Lung (tissue), 11 donors: ENCODE measurements at regions not wholly inside any gene's neighbourhood (a gene's known extent, or its start where the extent isn't known, plus 50 kb on each side); places are given as distances from the start of the nearest gene placed in this dataset.

Source experiments
- ATAC-seq: fragments of 200-7000 bp; cut with Tn5 transposase; one replicate; pipeline ENCODE4 v1.9.1; 2020; ENCODE audit warnings: moderate number of reproducible peaks; ENCODE audit not compliant: insufficient read depth, low FRiP score
- DNase-seq, 3 donors: peaks; one replicate each; pipeline ENCODE4 v3.0.0-alpha.2; 2013 to 2017
- H3K27ac ChIP-seq, 2 donors: one replicate each; pipeline ENCODE4 v1.5.1; 2013; ENCODE audit warnings: mild to moderate bottlenecking in 2 of 2, moderate library complexity in 2 of 2, control low read depth in 1 of 2, inconsistent platforms in 1 of 2, low read depth in 1 of 2, low read length in 1 of 2
- H3K27me3 ChIP-seq, 3 donors: one replicate each; pipeline ENCODE4 v1.5.1; 2013; ENCODE audit warnings: low read length in 2 of 3; ENCODE audit not compliant: control insufficient read depth in 3 of 3, insufficient read depth in 3 of 3
- H3K36me3 ChIP-seq, 4 donors: one replicate each; pipeline ENCODE4 v1.5.1; 2013; ENCODE audit warnings: low read length in 4 of 4, mild to moderate bottlenecking in 1 of 4, moderate library complexity in 1 of 4; ENCODE audit not compliant: control insufficient read depth in 4 of 4, insufficient read depth in 4 of 4
- H3K4me1 ChIP-seq, 5 donors: one replicate each; pipeline ENCODE4 v1.5.1; 2013; ENCODE audit warnings: low read length in 5 of 5, mild to moderate bottlenecking in 2 of 5, moderate library complexity in 1 of 5; ENCODE audit not compliant: control insufficient read depth in 5 of 5, insufficient read depth in 5 of 5
- H3K4me3 ChIP-seq: one replicate; pipeline ENCODE4 v1.5.1; 2013; ENCODE audit warnings: mild to moderate bottlenecking, control low read depth, moderate library complexity
- H3K9ac ChIP-seq, 2 donors: one replicate each; pipeline ENCODE4 v1.5.1; 2013; ENCODE audit warnings: low read length in 2 of 2, control low read depth in 1 of 2; ENCODE audit not compliant: insufficient read depth in 1 of 2
- H3K9me3 ChIP-seq, 4 donors: one replicate each; pipeline ENCODE4 v1.5.1; 2013; ENCODE audit warnings: low read length in 3 of 4, mild to moderate bottlenecking in 1 of 4, moderate library complexity in 1 of 4; ENCODE audit not compliant: control insufficient read depth in 4 of 4, insufficient read depth in 3 of 4
- CTCF ChIP-seq: IDR thresholded peaks from 2 replicates; pipeline ENCODE4 v1.5.1; 2012; ENCODE audit warnings: mild to moderate bottlenecking; ENCODE audit errors: control extremely low read depth, extremely low read depth
- WGBS, 2 donors: extraction: QIAGEN DNeasy Blood & Tissue Kit; methylation state at CpG; one replicate each; pipeline ENCODE4 v1.1.7; 2013; 5-methylcytosine and 5-hydroxymethylcytosine counted together
- donor health status: control.
- donor health status: control.
- donor health status: Bipolar disorder and iron deficiency.
- donor health status: healthy.
- donor health status: DM: yes; HTN: yes; CAD: no.

- H3K4me1 ChIP-seq = peaks cover 0 to 3% (median 0%) of the 10 kb centered on the region in 5 donors
- no peak for ATAC-seq
- H3K4me3 ChIP-seq = no peak overlapping the region
- peak in 2 of 3 donors; percentile 75 to 79 for DNase-seq
- H3K9ac ChIP-seq = no peak overlapping the region
- H3K36me3 ChIP-seq = no peaks in the 10 kb centered on the region
- TF ChIP-seq CTCF = no peak
- WGBS, 2 donors = 63 to 73% methylated on average over 5 of the region's 5 CpGs
- no peaks in the 10 kb centered on the region for H3K27me3 ChIP-seq
- peaks cover 0 to 3% (median 0%) of the 10 kb centered on the region in 4 donors for H3K9me3 ChIP-seq
- no peak overlapping the region for H3K27ac ChIP-seq
These were observed 517.9 kb upstream of the SPHKAP start for GRCh38 chr2:228699400-228699799.

- DNase-seq (no peak), ATAC-seq (no peak)
- Histone ChIP-seq H3K36me3 (no peaks in the 10 kb centered on the region), H3K27me3 (no peaks in the 10 kb centered on the region), H3K9me3 (peaks cover 0 to 3% (median 0%) of the 10 kb centered on the region in 4 donors), H3K4me1 (peaks cover 0 to 3% (median 0%) of the 10 kb centered on the region in 5 donors), H3K27ac (no peak overlapping the region), H3K4me3 (no peak overlapping the region), H3K9ac (no peak overlapping the region)
- TF ChIP-seq CTCF = no peak
- WGBS, 2 donors = 79 to 84% methylated on average over 3 of the region's 3 CpGs
These were observed 517.5 kb upstream of the SPHKAP start for GRCh38 chr2:228698963-228699362.

DNA sequence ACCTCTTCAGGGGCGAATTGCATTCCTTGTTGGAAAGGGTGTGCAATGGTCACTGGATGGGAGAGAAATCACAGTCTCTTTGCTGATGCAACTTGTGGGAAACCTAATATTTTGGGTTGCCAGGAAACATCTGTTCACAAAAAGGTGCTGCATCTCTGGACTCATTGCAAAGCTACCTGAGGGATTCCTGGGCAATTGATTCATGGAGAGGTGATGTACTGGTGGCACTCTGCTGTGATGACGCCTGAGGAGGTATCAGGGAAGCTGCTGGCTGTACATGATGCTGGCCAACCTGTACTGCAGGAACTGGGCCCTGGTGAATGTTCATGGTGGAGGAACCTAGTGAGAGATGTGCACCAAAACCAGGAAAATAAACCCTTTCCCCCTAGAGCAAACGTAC, 516.0 kb upstream of the SPHKAP start:
- TF ChIP-seq CTCF = no peak
- Histone ChIP-seq H3K27me3 (no peaks in the 10 kb centered on the region), H3K4me1 (no peaks in the 10 kb centered on the region), H3K27ac (no peak overlapping the region), H3K4me3 (no peak overlapping the region), H3K9ac (no peak overlapping the region), H3K36me3 (no peaks in the 10 kb centered on the region), H3K9me3 (peaks cover 0 to 3% (median 0%) of the 10 kb centered on the region in 4 donors)
- ATAC-seq (no peak), DNase-seq (no peak)
- WGBS, 2 donors = 80 to 91% methylated on average over 3 of the region's 3 CpGs

DNA sequence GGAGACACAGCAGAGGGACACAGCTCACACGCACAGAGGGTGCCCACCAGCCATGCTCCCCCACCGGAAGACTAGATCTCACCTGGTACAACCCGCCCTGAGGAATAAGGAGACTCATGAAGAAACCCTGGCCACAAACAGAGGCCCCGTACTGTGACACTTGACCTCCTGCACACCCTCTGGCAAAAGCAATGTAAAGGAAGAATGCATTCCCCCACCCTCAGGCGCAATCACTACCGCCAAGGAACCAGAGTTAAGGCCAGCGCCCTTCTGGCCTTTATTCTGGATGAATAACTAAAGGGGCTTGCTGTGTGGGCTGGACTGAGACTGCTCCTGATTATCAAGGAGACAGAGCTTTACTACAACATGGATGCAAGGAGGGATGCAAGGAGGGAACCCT, 509.2 kb upstream of the SPHKAP start:
- peaks cover 0 to 36% (median 3%) of the 10 kb centered on the region in 5 donors for H3K4me1 ChIP-seq
- no peak for TF ChIP-seq CTCF
- H3K27ac ChIP-seq = no peak overlapping the region
- no peak overlapping the region for H3K9ac ChIP-seq
- H3K27me3 ChIP-seq = no peaks in the 10 kb centered on the region
- ATAC-seq (no peak), DNase-seq (no peak)
- no peaks in the 10 kb centered on the region for H3K36me3 ChIP-seq
- H3K4me3 ChIP-seq = no peak overlapping the region
- H3K9me3 ChIP-seq = no peaks in the 10 kb centered on the region
- WGBS, 2 donors = 90 to 92% methylated on average over 7 of the region's 7 CpGs
